Right kidney (tissue), 1 donor: ENCODE measurements at regions not wholly inside any gene's neighbourhood (a gene's known extent, or its start where the extent isn't known, plus 50 kb on each side); places are given as distances from the start of the nearest gene placed in this dataset.

Experiments
- DNase-seq: peaks from one replicate; pipeline ENCODE4 v3.0.0-alpha.2; 2016

DNA sequence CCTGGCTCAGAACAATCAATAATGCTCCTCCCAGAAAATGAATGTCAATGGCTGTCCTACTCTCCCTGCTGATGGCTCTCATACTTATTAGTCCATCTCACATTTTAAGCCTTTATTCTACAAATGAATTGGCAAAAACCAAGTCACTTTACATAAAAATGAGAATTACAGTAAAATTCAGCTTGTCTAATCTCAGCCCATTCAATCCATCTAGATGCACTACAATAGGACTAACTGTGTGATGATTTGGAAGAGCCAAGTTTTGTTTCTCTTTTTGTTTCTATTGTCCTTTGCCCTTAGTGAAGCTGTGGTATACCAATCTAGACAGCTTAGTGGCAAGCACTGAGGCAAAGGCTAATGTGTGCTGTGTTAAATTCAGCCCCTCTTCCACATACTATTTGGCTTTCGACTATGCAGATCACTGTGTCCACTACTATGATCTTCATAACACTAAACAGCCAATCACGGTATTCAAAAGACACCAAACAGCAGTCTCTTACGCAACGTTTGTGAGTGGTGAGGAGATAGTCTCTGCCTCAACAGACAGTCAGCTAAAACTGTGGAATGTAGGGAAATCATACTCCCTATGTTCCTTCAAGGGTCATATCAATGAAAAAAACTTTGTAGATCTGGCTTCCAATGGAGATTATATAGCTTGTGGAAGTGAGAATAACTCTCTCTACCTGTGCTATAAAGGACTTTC, 140.8 kb upstream of the ZNF462 start:
- no peak for DNase-seq

DNA sequence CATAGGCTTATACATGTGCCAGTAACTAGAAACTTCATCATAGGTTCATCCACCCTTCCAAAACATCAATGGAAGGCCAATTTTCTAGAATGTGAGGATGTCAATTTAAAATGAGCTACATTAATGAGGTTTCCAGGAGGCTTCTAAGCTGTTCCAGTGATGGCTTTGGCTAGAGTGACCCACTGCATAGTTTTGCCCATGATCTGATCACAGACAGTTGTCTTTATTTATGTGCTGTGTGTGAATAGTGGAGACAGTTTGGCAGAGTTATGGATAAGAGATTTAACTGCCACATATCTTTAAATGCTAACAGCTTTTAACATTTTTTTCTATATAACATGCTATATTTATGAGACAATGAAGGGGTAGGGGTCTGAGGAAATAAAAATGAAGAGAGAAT, 139.0 kb upstream of the ZNF462 start:
- no peak for DNase-seq

DNA sequence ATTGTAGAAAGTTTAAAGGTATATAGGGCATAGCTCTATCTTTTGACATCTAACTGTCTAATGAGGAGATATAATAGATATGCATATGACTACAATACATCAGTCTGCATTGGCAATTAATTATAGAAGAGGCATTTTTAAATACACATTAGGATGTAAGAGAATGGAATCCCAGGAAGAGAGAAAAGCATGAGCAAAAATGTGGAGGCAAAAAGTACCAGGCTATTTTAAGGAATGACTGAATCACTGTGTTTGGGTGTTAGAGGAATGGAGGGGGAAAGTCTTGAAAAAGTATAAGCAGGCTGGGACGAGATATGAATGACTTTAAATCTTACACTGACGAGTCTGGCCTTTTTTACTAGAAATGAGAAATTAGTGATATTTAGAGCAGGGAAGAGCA, 138.4 kb upstream of the ZNF462 start:
- no peak for DNase-seq

DNA sequence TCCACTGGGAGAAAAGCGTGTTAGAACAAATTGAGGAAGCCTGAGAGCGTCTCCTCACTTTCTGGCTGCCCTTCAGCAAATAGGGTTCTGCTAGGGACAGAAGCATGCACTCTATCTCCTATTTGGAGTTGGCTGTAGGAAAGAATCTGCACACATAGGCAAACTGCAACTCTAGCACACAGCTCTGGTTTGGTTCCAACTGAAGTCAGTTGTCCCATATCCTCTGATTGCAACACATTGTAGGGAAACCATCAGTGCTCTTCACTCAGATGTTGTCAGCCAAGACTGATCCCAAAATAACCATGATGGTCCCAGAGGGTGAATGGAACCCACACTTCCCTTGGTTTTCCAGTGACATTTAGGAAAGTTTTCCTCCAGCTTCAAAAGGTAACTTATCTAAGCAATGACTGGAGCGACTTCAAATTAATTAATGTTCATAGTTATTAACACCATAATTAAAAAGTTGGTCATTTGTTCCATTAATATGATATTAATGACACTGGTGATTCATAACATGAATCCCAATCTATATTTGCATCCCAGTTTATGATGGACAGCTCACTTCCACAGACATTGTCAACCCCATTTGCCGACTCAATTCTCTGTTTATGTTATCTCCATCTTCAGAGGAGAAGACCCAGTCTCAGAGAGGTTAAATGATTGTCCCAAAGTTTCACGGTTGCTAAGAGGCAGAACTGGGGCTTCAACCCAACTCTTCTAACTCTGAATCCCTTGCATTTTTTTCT, 136.7 kb upstream of the ZNF462 start:
- no peak for DNase-seq

DNA sequence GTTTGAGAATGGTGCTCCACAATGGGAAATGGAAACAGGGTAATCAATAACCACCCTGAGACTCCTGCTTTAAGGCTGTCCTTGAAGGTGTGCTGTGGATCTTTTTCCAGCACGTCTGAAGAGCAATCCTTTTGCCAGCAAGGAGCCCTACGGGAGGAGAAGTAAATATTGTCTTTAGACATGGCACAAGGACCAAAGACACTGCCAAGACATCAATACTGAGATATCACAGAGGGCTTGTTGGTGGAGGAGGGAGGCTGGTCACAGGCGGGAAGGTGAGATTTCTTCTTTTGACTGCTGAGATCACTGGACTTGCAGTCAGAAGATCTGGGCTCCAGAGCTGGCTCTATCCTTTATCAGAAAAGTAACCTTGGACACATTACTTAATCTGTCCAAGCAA, 135.0 kb upstream of the ZNF462 start:
- no peak for DNase-seq

DNA sequence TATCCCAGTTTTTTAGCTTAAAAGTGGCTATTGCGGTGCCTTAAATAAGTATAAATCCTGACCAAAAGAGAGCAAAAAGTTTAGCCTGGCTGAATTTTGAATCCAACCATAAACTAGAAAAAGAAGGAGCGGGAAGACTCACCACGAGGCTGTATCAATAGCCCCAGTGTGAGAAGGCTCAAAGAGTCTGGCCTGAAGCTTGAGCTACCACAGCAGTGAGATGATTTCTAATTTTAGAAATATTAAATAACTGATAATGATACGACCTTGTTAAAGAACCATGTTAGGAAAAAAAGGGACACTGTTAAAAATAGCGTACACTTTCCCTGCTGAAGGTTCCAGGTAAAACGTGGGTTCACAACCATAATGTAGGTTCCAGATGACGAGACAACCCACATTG, 134.1 kb upstream of the ZNF462 start:
- DNase-seq: no peak

DNA sequence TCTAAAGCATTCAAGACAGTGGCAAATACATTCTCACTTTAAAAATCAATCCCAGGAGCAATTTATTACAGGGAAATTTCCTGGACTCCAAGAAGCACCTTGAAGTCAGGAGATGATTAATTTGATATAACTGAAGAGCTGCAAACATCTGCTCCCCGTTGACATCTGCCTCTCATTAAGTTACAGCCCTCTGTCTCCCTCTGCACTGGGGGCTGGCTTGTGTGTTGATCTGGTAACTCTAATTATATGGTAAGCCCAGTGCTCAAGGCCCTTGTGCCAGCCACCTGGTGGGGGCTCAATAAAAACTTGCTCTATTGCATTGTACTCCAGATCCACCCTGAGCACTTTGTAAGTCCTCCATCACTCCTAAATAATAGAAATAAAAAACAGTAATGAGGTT, 131.1 kb upstream of the ZNF462 start:
- DNase-seq: no peak

DNA sequence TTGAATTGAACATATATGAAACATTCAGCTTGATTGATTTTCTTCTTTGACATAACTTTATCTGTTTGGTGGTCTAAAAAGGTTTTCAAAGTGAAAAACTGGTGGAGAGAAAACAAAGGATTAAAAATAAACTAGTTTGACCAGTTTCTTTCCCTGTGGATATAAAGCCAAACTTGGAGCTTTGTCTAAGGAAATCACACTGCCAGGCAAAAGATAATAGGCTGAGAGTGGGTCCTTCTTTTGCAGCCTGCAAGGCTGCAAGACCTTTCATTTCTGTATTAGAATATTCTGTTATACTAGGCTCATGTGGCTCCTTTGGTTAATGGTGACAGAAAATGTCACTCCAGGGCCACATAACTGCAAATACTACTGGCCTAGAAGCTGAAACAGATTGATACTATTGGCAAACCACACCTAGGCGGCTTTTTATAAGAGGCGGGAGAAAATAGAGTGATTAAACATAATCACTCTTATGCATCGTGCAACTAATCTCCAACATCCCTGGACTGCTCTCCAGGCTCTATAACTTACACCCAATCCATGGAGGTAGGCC, 129.1 kb upstream of the ZNF462 start:
- no peak for DNase-seq

DNA sequence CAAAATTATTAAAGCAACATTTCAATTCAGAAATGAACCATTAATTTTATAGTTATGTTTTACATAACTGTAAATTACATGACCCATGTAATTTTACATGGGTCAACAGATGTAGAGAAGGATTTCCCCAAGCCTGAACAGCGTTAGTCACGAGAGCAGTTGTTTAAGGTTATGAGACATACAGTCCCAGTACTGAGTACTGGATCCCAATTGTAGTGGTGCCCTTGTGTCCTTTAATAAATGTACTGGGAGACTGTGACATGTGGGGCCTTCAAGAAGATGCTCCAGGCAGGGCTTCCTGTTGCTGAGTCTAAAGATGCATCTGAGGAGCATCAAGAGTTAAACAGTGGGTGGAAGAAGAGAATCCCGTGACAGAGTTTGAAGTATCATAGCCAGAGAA, 125.5 kb upstream of the ZNF462 start:
- DNase-seq: no peak

DNA sequence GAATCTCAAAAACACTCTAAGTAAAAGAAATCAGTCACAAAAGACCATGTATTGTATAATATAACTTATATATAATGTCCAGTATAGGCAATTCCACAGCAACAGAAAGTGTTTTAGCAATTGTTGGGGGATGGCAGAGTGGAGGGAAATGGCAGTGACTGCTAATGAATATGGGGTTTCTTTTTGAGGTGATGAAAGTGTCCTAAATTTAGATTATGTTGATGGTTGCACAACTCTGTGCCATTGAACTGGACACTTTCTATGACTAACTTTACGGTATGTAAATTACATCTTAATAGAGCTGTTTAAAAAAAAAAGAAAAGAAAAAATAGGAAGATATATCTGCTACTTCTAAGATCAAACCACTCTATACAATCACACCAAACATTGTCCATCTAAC, 124.9 kb upstream of the ZNF462 start:
- DNase-seq: no peak

DNA sequence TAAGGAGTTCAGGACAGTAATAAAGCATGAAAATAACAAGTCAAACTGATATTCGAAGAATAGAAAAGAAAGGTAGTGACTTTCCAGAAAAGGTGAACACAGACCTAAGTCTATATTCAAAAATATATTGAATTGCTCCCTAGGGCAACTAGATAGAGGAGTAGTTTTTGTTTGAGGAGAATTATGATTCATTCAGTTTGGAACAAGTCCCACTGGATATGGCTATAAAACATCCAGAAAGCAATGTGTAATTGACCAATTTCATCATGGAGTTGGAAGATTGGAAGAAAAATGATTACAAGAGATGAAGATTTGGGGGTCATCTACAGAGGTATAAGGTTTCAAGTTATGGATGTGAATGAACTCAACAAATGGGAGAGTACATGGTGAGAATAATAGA, 117.5 kb upstream of the ZNF462 start:
- DNase-seq: no peak

DNA sequence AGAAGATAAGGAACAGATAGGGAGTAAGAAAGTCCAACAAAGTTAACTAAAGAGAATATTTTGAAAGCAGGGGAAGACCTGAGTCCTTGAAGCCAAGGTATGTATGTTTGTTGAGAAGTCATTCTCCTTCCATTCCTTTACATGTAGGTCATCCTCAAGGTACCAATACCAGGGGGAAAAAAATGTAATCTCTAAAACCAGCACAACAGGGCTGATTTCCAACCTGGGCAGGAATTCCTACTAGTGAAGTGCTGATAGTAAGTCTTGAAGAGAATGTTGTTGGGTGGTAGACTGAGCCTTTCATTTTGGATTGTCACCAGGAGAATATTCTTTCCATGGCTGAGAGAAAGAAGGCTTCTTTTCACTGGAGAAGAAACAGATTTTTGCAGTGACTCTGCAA, 117.1 kb upstream of the ZNF462 start:
- DNase-seq: no peak

DNA sequence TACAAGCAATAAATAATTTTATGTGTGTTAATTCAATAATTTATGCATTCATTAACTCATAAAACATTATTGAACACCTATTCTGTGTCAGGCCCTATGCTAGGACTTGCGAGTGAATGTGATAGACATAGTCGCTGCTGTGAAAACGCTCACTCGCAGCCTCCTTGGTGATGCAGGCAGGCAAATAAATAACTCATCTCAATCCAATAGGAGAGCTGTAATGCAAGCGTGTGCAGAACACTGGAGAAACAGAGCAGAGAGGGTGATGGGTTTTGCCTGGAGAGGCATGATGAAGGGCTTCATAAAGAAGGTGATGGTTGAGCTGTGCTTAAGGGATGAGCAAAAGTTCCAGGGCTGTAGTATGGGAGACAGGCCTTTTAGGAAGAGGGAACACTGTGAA, 111.3 kb upstream of the ZNF462 start:
- DNase-seq: no peak

DNA sequence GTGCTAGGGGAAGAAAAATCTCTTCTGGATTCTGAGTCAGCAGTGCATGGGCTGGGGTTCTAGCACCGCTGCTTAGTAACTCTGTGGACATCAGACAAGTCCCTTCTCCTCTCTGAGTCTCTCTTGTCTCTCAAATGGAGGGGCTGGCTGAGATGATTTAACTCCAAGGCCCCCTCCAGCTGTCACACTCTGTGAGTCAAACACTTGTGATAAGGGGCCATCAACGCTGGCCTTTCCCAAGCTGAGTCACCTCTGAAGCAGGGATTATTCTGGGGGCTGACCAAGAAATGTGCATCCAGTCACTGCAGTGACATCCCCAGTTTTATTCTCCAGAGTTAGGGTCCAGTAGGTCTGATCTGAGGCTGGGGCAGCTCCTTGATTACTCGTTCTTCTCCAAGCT, 110.4 kb upstream of the ZNF462 start:
- no peak for DNase-seq

DNA sequence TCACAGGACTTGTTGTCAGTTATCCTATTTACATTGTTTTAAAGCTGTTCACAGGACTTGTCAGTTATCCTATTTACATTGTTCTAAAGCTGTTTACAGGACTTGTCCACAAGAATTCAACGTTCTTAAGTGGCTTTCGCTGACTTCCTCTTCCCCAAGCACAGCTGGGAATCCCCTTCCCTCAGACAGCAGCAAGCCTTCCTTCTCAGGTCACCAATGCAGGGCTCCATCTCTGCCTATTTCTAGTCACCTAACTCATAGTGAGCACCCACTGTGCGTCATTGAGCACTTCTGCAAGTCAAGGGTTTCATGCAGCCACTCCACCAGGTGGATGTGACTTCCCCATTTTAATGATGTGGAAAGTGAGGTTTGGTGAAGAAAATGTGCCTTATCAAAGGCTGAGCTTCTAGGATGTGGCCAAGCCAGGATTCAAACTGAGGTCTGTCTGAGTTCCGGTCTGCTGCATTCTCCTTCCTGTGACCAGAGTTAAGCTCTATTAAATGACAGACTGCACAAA, 109.8 kb upstream of the ZNF462 start:
- no peak for DNase-seq

DNA sequence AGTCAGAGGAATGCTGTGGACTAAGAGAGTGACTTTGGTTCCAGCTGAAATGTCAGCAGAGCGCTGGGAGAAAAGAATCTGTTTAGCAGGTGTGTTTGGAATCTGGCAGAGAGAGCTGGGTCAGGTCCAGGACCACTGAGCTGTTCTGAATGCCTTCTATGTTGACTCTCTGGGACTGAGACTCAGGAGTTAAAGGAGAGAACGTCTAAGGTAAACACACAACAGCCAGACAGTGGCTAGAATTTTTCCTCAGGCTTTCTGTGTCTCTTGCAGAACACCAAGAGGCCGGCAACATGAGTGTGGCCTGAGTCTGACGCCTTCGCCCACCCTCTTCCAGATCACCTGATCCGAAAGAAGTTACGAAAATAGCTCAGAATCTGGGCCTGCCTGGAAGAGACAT, 107.2 kb upstream of the ZNF462 start:
- DNase-seq: no peak

DNA sequence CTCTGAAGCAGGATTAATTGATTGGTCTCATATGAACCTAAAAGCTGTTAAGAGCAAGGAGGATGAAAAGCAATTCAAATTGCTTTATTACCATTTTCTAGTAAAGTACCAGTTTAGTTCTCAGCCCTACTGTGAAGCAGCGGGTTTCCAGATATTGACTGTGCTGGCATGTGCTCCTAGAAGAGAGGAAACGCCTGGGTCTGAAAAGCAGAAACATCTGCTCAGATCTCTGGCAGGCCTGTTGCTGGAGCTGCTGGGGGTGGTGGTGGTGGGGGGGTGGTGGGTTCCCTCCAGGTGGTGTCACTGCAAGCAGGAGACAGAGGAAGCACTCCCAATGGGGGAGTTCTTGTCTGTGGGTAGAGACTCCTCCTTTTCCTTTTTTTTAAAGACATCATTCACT, 105.5 kb upstream of the ZNF462 start:
- no peak for DNase-seq

DNA sequence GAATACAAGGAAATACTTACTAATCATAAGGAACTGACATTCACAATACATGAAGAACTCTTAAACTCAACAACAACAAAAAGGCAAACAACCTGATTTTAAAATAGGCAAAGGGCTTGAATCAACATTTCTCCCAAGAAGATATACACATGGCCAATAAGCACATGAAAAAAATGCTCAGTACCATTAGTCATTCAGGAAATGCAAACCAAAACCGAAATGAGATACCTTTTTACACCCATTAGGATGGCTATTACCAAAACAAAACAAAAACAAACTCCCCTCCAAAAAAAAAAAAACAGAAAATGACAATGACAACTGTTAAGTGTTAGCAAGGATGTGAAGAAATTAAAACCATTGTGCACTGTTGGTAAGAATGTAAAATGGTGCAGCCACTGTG, 104.1 kb upstream of the ZNF462 start:
- no peak for DNase-seq

DNA sequence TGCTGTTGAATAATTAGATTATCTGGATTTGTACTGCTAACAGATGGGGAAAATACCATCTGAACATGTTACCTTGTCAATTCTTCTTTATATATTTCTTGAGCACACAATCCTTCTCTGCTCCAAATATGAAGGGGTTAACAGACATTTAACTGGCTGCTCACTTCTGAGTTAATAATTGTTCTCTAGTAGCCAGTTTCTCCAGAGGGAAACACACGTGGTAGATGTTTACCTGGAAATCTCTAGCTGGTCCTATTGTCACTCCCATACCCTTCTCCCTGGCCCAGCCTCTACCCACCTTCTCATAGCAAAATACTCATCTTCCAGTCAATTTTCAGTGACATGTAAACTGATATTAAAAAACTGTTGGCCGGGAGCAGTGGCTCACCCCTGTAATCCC, 101.5 kb upstream of the ZNF462 start:
- no peak for DNase-seq

DNA sequence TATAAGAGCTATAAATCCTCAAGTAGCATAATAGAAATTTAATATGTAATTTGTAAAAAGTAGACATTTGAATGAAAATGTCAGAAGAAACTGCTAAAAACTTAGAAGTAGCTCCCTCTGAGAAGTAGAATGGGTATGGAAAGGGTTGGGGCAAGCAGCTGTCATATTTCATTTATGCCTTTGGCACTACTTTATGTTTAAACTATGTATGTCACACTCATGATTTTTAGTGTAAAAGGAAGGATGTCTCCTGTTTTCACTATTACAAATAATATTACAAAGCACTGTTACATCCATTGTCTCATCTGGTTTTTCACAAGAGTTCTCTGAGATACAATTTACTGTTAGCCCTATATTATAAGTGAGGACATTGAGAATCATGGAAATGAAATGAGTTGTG, 96.3 kb upstream of the ZNF462 start:
- DNase-seq: no peak

DNA sequence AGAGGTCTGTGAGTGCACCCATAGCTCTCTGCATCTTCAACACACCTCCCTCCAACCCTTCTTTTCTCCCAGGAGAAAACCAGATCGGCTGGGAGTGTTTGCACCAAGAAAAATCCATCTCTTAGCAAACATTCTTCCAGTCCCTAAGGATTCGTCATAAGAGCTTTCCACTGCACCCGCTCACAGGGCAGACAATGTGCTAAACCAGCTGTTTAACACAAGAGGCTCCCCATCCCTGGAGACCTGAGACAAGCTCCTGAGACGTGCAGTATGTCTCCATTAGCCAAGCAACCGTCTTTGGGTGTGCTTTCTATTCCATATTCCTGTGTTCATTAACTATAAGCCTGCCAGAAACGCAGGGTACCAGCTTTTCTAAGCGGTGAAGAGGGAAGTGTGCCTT, 93.6 kb upstream of the ZNF462 start:
- no peak for DNase-seq

DNA sequence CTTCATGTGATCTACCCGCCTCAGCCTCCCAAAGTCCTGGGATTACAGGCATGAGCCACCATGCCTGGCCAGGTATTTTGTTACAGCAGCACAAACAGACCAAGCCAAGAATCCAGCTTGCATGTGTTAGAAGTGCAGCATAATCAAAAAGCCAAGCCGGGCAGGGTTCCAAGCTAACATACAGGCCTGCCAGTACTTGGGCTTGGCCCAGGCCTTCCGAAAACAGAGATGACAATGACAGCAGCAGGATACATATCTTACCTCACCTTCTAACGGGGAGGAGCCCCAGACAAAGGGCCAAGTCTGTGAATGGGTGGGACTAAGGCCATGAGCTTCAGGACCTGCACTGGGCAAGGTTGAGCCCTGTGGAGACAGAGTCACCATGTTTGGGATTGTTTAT, 91.4 kb upstream of the ZNF462 start:
- no peak for DNase-seq

DNA sequence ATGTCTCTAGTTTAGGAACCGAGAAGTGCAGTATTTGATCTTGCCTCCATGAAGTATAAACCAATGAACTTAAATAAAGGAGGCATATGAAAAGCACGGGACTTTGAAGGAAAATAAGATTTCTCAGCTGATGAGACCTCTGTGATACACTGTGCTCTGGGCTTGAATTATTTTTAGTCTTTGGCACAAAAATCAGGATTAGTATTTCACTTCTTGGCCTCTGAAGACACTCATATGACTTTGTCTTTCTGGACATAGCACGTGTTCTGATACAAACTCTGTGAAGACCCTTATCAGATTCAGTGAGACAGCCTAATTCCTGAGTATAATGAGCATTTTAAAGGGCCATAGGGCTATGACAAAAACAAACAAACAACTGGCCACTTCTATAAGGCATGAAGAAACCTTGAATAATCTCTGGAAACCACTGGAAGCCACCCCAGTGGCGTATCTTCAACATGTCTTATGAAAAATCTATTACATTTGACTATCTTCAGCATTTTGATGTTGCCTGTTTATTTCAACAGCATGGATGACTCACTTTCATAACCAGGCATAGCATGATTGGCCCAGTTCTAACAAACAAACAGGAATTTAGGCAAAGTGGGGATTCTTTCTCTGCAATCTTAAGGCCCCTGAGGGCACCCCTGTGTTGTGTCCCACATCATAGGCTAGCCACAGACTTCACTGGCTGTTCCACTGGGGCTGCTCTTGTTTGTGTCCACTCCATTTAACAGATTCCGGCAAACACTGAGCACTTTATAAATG, 90.3 kb upstream of the ZNF462 start:
- DNase-seq: no peak
